ENCODE measurements at regions not wholly inside any gene's neighbourhood (a gene's known extent, or its start where the extent isn't known, plus 50 kb on each side); places are given as distances from the start of the nearest gene placed in this dataset.

DNA sequence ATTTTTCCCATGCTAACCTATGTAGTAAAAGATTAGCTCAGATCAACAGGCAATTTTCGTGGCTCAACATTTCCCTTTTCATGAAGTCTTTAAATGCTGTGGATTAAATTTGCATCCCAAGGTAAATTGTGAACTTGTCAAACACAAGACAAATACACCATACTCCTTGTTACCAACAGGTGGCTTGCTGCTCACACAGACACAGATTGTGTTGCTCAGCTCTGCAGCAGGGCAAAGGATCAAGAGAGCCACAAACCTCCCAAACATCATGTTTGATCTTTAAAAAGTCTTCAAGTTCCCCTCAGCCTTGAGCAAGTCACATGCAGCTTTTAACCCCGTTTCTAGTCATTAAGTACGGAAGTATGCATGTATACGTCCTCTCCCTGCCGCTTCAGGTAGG, 119.6 kb upstream of the CNTNAP4 start:
- DNase-seq (ENCODE audit: low read depth, low spot score) (no peak), FAIRE-seq (no peak)
- Histone ChIP-seq H4K20me1 (replicated peaks; ENCODE audit: control insufficient read depth, extremely low read depth, insufficient read depth, low read length) (no peaks in the 10 kb centered on the region), H3K4me3 (replicated peaks in 1 of 3; ENCODE audit: insufficient read depth in 1 of 3, low read depth in 1 of 3, low read length in 3 of 3) (no peak overlapping the region), H3K4me1 (ENCODE audit: control insufficient read depth, extremely low read depth, insufficient read depth, low read length) (no peaks in the 10 kb centered on the region), H3K27ac (ENCODE audit: insufficient read depth, low read depth, low read length) (no peak overlapping the region), H3K9me3 (replicated peaks; ENCODE audit: control insufficient read depth, insufficient read depth, low read length) (peaks cover 2% of the 10 kb centered on the region), H2AFZ (ENCODE audit: low read depth, low read length) (no peak overlapping the region), H3K27me3 (ENCODE audit: control insufficient read depth in 2 of 2, insufficient read depth in 2 of 2, low read length in 2 of 2) (no peaks in the 10 kb centered on the region), H3K9ac (replicated peaks; ENCODE audit: extremely low read depth, insufficient read depth, low read length) (no peak overlapping the region), H3K36me3 (ENCODE audit: control insufficient read depth in 2 of 2, extremely low read depth in 1 of 2, insufficient read depth in 2 of 2, low read length in 2 of 2) (no peaks in the 10 kb centered on the region), H3K79me2 (ENCODE audit: control insufficient read depth, insufficient read depth, low read length) (no peaks in the 10 kb centered on the region), H3K9me1 (replicated peaks; ENCODE audit: control insufficient read depth, extremely low read depth, insufficient read depth, low read length) (no peaks in the 10 kb centered on the region), H3K4me2 (ENCODE audit: insufficient read depth, low read length) (no peak overlapping the region)
- intact Hi-C loops (cut with micrococcal nuclease): no loop called here
- no TSS peak for BruUV-seq (replicated peaks)
- POLR2A ChIA-PET: no interaction called here
- TF ChIP-seq MYC (IDR thresholded peaks at IDR 0.05; ENCODE audit: low read depth, low read length) (no peak), POLR2A (IDR thresholded peaks at IDR 0.05; ENCODE audit: low read depth, low read length) (no peak), GATA2 (IDR thresholded peaks at IDR 0.05; ENCODE audit: insufficient read depth, insufficient read length, low read depth, low read length) (no peak), JUN (IDR thresholded peaks at IDR 0.05; ENCODE audit: borderline replicate concordance, insufficient read depth, insufficient read length, low read depth) (no peak), POLR2AphosphoS5 (IDR thresholded peaks at IDR 0.05; ENCODE audit: insufficient read depth, low read depth, low read length) (no peak), EZH2 (IDR thresholded peaks at IDR 0.05; ENCODE audit: borderline replicate concordance, low read depth, low read length, severe bottlenecking) (no peak), FOS (IDR thresholded peaks at IDR 0.05; ENCODE audit: borderline replicate concordance, insufficient read depth, low read length) (no peak)
- TF ChIP-seq, protein P1, sequence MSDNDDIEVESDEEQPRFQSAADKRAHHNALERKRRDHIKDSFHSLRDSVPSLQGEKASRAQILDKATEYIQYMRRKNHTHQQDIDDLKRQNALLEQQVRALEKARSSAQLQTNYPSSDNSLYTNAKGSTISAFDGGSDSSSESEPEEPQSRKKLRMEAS (IDR thresholded peaks at IDR 0.05; ENCODE audit: insufficient read depth, insufficient read length): no peak
- TF ChIP-seq, protein P2, sequence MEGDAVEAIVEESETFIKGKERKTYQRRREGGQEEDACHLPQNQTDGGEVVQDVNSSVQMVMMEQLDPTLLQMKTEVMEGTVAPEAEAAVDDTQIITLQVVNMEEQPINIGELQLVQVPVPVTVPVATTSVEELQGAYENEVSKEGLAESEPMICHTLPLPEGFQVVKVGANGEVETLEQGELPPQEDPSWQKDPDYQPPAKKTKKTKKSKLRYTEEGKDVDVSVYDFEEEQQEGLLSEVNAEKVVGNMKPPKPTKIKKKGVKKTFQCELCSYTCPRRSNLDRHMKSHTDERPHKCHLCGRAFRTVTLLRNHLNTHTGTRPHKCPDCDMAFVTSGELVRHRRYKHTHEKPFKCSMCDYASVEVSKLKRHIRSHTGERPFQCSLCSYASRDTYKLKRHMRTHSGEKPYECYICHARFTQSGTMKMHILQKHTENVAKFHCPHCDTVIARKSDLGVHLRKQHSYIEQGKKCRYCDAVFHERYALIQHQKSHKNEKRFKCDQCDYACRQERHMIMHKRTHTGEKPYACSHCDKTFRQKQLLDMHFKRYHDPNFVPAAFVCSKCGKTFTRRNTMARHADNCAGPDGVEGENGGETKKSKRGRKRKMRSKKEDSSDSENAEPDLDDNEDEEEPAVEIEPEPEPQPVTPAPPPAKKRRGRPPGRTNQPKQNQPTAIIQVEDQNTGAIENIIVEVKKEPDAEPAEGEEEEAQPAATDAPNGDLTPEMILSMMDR (IDR thresholded peaks at IDR 0.05; ENCODE audit: extremely low read depth in 1 of 2, insufficient read depth in 1 of 2, low read depth in 1 of 2, low read length in 2 of 2): no peak
- dilution Hi-C loops (cut with MboI; ENCODE audit: extremely low pct_ligation_motif_present, low sequenced_read_pairs): no loop called here
- CTCF ChIA-PET: no interaction called here

Data from endothelial cell of umbilical vein (primary cell).